ENCODE measurements at regions not wholly inside any gene's neighbourhood (a gene's known extent, or its start where the extent isn't known, plus 50 kb on each side); places are given as distances from the start of the nearest gene placed in this dataset.

DNA sequence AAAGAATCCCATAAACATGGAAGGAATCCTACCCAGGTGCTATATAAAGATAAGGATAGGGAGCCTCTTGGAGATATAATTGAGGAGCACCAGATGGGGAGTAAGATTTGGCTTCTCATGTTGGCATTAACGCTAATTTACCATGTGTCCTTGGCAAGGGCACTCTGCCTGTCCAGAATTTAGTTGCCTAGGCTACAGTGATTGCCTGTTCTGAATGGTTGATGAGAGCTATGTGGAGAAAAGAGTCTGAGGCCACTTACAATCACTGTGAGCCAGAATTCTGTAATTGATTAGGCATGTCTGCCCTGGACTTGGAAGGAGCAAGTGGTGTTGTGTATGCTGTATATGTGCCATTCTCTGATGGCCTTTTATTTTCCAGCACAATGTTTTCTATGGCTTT, 1101.2 kb upstream of the RBFOX1 start:
- no peak for DNase-seq (ENCODE audit: low read depth)
- TF ChIP-seq, protein P1, sequence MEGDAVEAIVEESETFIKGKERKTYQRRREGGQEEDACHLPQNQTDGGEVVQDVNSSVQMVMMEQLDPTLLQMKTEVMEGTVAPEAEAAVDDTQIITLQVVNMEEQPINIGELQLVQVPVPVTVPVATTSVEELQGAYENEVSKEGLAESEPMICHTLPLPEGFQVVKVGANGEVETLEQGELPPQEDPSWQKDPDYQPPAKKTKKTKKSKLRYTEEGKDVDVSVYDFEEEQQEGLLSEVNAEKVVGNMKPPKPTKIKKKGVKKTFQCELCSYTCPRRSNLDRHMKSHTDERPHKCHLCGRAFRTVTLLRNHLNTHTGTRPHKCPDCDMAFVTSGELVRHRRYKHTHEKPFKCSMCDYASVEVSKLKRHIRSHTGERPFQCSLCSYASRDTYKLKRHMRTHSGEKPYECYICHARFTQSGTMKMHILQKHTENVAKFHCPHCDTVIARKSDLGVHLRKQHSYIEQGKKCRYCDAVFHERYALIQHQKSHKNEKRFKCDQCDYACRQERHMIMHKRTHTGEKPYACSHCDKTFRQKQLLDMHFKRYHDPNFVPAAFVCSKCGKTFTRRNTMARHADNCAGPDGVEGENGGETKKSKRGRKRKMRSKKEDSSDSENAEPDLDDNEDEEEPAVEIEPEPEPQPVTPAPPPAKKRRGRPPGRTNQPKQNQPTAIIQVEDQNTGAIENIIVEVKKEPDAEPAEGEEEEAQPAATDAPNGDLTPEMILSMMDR (conservative IDR thresholded peaks at IDR 0.05; ENCODE audit: low read depth, low read length): no peak
- no peak overlapping the region for H3K4me3 ChIP-seq (ENCODE audit: low read length)

GRCh38 chr16:6229186-6229585, 1103.5 kb upstream of the RBFOX1 start:
- TF ChIP-seq, protein P1 (conservative IDR thresholded peaks at IDR 0.05; ENCODE audit: low read depth, low read length): no peak
- H3K4me3 ChIP-seq (ENCODE audit: low read length): no peak overlapping the region
- DNase-seq (ENCODE audit: low read depth): no peak

- no peak overlapping the region for H3K4me3 ChIP-seq (ENCODE audit: low read length)
- DNase-seq (ENCODE audit: low read depth): no peak
- TF ChIP-seq, protein P1 (conservative IDR thresholded peaks at IDR 0.05; ENCODE audit: low read depth, low read length): no peak
These were observed 1113.8 kb upstream of the RBFOX1 start for GRCh38 chr16:6218855-6219254.

GRCh38 chr16:6216836-6217235, 1115.8 kb upstream of the RBFOX1 start:
- no peak for DNase-seq (ENCODE audit: low read depth)
- TF ChIP-seq, protein P1 (conservative IDR thresholded peaks at IDR 0.05; ENCODE audit: low read depth, low read length): no peak
- no peak overlapping the region for H3K4me3 ChIP-seq (ENCODE audit: low read length)

DNA sequence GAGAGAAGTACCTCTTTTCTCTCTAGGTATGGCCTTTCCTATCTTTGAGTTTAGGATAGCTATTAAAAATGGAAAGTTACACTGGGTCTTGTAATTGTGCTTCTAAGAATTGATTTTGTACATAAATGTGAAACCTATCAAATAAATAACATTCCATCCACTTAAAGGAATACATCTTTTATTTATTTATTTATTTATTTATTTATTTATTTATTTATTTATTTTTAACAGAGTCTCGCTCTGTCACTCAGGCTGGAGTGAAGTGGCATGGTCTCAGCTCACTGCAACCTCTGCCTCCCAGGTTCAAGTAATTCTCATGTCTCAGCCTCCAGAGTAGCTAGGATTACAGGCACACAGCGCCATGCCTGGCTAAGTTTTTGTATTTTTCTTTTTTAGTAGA, 1114.0 kb upstream of the EEF2KMT start:
- no peak for DNase-seq (ENCODE audit: low read depth)
- TF ChIP-seq, protein P1 (conservative IDR thresholded peaks at IDR 0.05; ENCODE audit: low read depth, low read length): no peak
- no peak overlapping the region for H3K4me3 ChIP-seq (ENCODE audit: low read length)

DNA sequence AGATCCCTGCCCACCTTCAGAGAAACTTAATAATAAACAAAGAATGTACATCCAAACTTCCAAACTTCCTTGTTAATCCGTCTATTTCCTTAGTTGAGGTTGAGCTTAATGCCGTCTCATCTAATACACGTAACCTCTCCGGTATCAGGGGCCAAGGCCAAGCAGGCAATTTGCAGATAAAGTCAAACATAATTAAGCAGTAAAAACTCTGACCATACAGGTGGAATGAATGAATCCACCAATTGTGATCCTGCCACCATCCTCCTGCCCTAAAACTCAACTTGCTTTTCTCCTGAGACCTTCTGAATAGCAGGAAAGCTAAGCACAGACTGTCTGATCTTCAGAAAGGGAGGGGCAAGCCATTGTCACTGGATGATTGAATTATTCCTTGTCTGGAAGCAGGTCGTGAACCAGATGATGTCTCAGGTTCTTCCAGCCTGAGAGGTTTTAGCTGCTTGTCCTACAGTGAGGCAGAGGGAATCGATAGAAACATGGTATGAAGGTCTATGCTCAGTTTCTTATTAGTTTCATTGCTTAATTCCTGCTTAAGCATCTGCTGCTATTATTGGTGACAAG, 1111.8 kb upstream of the EEF2KMT start:
- DNase-seq (ENCODE audit: low read depth): no peak
- H3K4me3 ChIP-seq (ENCODE audit: low read length): no peak overlapping the region
- TF ChIP-seq, protein P1 (conservative IDR thresholded peaks at IDR 0.05; ENCODE audit: low read depth, low read length): no peak

DNA sequence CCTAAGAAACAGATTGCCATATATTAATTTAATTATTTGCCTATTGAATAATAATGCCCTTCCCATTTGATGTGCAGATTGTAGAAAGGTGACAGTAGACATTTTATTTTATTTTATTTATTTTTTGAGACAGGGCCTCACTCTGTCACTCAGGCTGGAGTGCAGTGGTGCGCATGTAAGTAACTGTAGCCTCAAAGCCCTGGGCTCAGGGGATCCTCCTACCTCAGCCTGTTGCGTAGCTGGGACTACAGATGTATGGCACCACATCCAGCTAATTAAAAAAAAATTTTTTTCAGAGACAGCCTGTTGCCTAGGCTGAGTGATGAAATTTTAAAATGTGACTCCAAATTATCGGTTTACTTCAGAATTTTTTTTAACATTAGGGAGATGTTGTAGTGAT, 1110.0 kb upstream of the EEF2KMT start:
- no peak overlapping the region for H3K4me3 ChIP-seq (ENCODE audit: low read length)
- TF ChIP-seq, protein P1 (conservative IDR thresholded peaks at IDR 0.05; ENCODE audit: low read depth, low read length): no peak
- no peak for DNase-seq (ENCODE audit: low read depth)
